ENCODE measurements at regions not wholly inside any gene's neighbourhood (a gene's known extent, or its start where the extent isn't known, plus 50 kb on each side); places are given as distances from the start of the nearest gene placed in this dataset.

DNA sequence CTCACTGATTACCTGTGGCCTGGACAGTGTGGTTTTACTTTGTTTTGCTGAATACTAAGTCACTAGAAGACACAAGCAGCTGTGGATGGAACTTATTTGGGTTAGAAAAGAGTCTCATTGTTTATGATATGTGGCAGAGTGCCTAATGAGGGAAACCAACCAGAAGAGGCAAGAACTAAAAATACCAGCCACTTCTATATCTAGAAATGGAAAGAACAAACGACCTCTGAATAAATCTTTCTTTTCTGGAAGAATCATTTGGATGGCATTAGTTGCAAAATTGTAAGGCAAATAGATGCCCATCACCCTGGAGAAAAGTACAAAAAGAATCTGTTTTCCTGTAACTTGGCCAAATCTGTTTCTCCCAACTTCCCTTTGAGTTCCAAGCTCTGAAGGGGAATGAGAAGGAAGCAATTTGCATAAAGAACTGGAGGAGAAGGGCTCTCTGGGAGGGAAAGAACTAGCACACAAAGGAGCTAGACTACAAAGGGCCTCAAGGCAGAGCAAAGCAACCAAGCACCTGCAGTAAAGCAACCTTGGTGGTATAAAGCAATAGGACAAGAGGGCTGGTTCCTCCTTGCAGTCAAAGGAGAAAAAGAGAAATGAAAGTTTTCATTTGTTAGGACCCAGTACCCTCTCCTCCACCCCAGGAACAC lies 455.4 kb downstream of the CAAP1 start:
- TF ChIP-seq POLR2AphosphoS5 (IDR thresholded peaks at IDR 0.05; ENCODE audit: low read depth, low read length) (no peak), FOXP2 (optimal IDR thresholded peaks at IDR 0.05; ENCODE audit: borderline replicate concordance, extremely low read depth, extremely low read length, insufficient read depth) (no peak), TAF1 (IDR thresholded peaks at IDR 0.05; ENCODE audit: borderline replicate concordance, insufficient read depth, low read length) (no peak), SIN3A (IDR thresholded peaks at IDR 0.05; ENCODE audit: borderline replicate concordance, insufficient read depth, low read length) (no peak)
- TF ChIP-seq, protein P1, sequence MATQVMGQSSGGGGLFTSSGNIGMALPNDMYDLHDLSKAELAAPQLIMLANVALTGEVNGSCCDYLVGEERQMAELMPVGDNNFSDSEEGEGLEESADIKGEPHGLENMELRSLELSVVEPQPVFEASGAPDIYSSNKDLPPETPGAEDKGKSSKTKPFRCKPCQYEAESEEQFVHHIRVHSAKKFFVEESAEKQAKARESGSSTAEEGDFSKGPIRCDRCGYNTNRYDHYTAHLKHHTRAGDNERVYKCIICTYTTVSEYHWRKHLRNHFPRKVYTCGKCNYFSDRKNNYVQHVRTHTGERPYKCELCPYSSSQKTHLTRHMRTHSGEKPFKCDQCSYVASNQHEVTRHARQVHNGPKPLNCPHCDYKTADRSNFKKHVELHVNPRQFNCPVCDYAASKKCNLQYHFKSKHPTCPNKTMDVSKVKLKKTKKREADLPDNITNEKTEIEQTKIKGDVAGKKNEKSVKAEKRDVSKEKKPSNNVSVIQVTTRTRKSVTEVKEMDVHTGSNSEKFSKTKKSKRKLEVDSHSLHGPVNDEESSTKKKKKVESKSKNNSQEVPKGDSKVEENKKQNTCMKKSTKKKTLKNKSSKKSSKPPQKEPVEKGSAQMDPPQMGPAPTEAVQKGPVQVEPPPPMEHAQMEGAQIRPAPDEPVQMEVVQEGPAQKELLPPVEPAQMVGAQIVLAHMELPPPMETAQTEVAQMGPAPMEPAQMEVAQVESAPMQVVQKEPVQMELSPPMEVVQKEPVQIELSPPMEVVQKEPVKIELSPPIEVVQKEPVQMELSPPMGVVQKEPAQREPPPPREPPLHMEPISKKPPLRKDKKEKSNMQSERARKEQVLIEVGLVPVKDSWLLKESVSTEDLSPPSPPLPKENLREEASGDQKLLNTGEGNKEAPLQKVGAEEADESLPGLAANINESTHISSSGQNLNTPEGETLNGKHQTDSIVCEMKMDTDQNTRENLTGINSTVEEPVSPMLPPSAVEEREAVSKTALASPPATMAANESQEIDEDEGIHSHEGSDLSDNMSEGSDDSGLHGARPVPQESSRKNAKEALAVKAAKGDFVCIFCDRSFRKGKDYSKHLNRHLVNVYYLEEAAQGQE (IDR thresholded peaks at IDR 0.05; ENCODE audit: insufficient read depth in 1 of 2, low read depth in 2 of 2, low read length in 2 of 2): no peak

DNA sequence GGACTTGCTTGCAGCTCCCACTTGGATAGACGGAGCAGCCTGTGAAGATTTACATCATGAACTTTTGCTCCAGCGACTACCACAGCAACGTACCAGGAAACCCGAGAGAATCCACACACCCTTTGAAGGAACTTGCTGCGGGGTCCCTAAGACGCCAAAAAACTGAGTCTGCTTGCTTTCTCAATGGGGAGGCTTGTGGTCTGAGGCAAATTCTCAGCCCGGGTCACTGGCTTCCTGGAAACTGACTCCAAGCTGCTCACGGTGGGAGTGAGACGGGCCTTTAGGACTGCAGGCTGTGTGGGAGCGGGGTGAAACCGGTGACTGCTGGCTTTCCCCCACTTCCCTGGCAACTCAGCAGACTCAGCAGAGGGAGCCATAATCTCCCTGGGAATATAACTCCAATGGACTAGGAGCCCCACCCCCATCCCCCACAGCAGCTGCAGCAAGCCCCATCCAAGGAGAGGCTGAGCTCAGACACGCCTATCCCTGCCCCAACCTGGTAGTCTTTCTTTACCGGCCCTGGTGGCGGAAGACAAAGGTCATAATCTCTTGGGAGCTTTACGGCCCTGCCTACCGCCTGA lies 466.0 kb downstream of the CAAP1 start:
- TF ChIP-seq POLR2AphosphoS5 (IDR thresholded peaks at IDR 0.05; ENCODE audit: low read depth, low read length) (no peak), SIN3A (IDR thresholded peaks at IDR 0.05; ENCODE audit: borderline replicate concordance, insufficient read depth, low read length) (no peak)

DNA sequence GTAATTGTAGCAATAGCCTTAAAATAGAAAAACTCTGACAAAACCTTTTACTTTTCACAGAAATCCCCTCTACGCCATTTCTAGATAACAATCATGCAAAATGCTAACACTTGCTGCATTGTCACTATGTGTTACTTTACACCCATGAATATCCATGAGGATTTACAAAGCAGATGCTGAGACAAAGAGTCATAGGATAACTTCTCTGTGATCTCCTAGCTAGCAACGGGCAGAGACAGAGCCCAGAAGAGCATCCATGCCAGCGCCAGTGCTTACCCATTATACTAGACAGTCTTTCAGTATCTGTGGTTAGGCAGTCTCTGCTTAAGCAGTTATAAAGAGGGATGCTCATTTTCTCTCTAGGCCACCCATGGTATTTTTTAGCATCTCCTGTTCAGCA lies 474.1 kb downstream of the CAAP1 start:
- TF ChIP-seq POLR2AphosphoS5 (IDR thresholded peaks at IDR 0.05; ENCODE audit: low read depth, low read length): no peak
- TF ChIP-seq, protein P1 (IDR thresholded peaks at IDR 0.05; ENCODE audit: insufficient read depth in 1 of 2, low read depth in 2 of 2, low read length in 2 of 2): no peak

DNA sequence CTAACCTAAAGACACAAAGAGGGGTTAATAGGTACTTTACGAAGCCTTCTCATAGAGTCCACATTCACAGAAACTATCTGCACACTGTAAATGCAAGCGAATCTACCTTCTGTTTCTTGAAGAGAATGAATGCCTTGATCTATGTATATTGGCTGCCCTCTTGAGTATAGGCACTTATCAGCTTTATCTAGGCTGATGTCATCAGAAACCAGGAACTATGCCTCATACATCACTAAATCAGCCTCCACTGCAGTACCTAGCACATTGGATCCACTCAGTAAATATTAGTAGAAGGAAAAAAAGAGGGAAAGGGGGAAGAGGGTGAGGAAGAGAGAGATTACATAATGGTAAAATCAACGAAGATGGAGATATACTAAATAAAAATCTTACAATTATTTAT lies 477.1 kb downstream of the CAAP1 start:
- TF ChIP-seq POLR2AphosphoS5 (IDR thresholded peaks at IDR 0.05; ENCODE audit: low read depth, low read length): no peak
- TF ChIP-seq FOXP2 (optimal IDR thresholded peaks at IDR 0.05; ENCODE audit: borderline replicate concordance, extremely low read depth, extremely low read length, insufficient read depth): no peak
- no peak for TF ChIP-seq TAF1 (IDR thresholded peaks at IDR 0.05; ENCODE audit: borderline replicate concordance, insufficient read depth, low read length)
- TF ChIP-seq, protein P1 (IDR thresholded peaks at IDR 0.05; ENCODE audit: insufficient read depth in 1 of 2, low read depth in 2 of 2, low read length in 2 of 2): no peak
- no peak for TF ChIP-seq SIN3A (IDR thresholded peaks at IDR 0.05; ENCODE audit: borderline replicate concordance, insufficient read depth, low read length)

DNA sequence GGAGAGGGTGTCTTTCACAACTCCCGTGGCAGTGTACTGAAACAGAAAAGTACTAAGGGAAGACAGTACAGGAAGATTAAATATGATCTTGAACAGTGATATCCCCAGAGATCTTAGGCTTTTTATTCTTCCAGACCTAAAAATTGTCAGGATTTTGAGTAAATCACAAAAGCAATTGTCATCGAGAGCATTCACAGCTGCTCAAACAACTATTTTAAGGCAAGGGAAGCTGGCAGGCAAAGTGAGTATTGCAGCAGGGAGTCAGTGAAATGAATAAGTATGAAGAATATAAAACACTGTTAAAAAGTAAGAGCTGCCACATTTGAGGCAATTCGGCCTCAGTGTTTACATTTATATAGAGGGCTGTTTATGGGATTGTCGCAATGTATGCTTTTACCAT lies 479.0 kb downstream of the CAAP1 start:
- TF ChIP-seq TAF1 (IDR thresholded peaks at IDR 0.05; ENCODE audit: borderline replicate concordance, insufficient read depth, low read length) (no peak), FOXP2 (optimal IDR thresholded peaks at IDR 0.05; ENCODE audit: borderline replicate concordance, extremely low read depth, extremely low read length, insufficient read depth) (no peak), POLR2AphosphoS5 (IDR thresholded peaks at IDR 0.05; ENCODE audit: low read depth, low read length) (no peak), SIN3A (IDR thresholded peaks at IDR 0.05; ENCODE audit: borderline replicate concordance, insufficient read depth, low read length) (no peak)
- TF ChIP-seq, protein P1 (IDR thresholded peaks at IDR 0.05; ENCODE audit: insufficient read depth in 1 of 2, low read depth in 2 of 2, low read length in 2 of 2): no peak

Measured in PFSK-1 (cell line).